ACC112 (cell line): ENCODE measurements at regions not wholly inside any gene's neighbourhood (a gene's known extent, or its start where the extent isn't known, plus 50 kb on each side); places are given as distances from the start of the nearest gene placed in this dataset.
"Not testable (repeated sequence)": the region's sequence is repeated elsewhere in the genome, so short reads cannot be mapped to it uniquely, and the experiment has no call there.

ENCODE experiments used
- H2AFZ ChIP-seq: fragments of 200-600 bp; sonication (generic); one replicate; pipeline ENCODE4 v1.6.0; 2017; ENCODE audit warnings: antibody characterized with exemption, low read length; ENCODE audit not compliant: unreplicated experiment
- H3K27ac ChIP-seq: fragments of 200-600 bp; sonication (generic); 2 replicates; pipeline ENCODE4 v1.5.1; 2014; ENCODE audit warnings: low read depth, mild to moderate bottlenecking, antibody characterized with exemption, low read length, moderate library complexity
- H3K27me3 ChIP-seq: fragments of 200-600 bp; sonication (generic); 2 replicates; pipeline ENCODE4 v1.6.1; 2014; ENCODE audit warnings: mild to moderate bottlenecking, antibody characterized with exemption, low read length, moderate library complexity, mixed read lengths; ENCODE audit not compliant: insufficient read depth
- H3K36me3 ChIP-seq: fragments of 200-600 bp; sonication (generic); 2 replicates; pipeline ENCODE4 v1.6.1; 2016; ENCODE audit warnings: mild to moderate bottlenecking, antibody characterized with exemption, low read length, moderate library complexity, mixed read lengths; ENCODE audit not compliant: insufficient read depth
- H3K4me1 ChIP-seq: fragments of 200-600 bp; sonication (generic); one replicate; pipeline ENCODE4 v1.6.1; 2016; ENCODE audit warnings: low read length, mixed read lengths; ENCODE audit not compliant: insufficient read depth, unreplicated experiment, control insufficient read depth
- H3K4me3 ChIP-seq: fragments of 200-600 bp; sonication (generic); 2 replicates; pipeline ENCODE4 v1.5.1; 2014; ENCODE audit warnings: mild to moderate bottlenecking, low read depth, low read length
- H3K79me2 ChIP-seq: fragments of 200-600 bp; sonication (generic); one replicate; pipeline ENCODE4 v1.6.0; 2016; ENCODE audit warnings: low read length; ENCODE audit not compliant: control insufficient read depth, unreplicated experiment, insufficient read depth

DNA sequence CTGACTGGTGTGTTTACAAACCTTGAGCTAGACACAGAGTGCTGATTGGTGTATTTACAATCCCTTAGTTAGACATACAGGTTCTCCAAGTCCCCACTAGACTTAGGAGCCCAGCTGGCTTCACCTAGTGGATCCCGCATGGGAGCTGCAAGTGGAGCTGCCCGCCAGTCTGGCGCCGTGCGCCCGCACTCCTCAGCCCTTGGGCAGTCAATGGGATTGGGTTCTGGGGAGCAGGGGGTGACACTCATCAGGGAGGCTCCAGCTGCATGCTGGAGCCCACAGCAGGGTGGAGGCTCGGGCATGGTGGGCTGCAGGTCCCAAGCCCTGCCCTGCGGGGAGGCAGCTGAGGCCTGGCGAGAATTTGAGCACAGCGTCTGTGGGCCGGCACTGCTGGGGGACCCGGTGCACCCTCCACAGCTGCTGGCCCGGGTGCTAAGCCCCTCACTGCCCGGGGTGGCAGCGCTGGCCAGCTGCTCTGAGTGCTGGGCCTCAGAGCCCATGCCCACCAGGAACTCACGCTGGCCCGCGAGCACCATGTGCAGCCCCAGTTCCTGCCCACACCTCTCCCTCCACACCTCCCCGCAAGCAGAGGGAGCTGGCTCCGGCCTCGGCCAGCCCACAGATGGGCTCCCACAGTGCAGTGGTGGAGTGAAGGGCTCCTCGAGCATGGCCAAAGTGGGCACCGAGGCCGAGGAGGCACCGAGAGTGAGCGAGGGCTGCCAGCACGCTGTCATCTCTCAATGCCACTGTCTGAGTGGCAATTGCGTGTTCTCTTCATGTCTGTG is 290.6 kb upstream of the RGPD4 start:
- not testable (repeated sequence) for H3K36me3 ChIP-seq, H3K79me2 ChIP-seq, H3K4me1 ChIP-seq, H3K4me3 ChIP-seq, H3K27ac ChIP-seq, H2AFZ ChIP-seq, H3K27me3 ChIP-seq

DNA sequence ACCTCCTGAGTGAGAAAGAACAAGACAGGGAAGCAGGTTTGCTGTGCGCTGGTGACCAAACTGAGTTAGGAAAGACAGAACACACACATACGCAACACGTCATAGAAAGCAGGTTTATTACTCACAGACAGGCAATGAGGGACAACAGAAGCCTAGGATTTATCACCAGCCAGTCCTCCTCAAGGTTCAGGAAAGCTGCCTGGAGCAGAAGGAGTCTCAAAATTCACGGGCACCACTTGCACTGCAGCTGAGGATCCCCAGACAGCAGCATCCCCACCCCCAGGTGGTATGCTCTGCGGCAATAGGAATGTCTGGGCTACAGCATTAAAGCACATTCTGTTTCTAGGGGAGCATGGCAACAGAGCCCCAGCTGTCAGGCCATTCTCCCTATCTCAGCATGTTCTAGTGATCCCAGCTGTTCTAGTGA is 284.4 kb upstream of the RGPD4 start:
- Histone ChIP-seq H3K27me3 (0 out of 2 replicates have a peak, but pooled peaks cover 4% of the 10 kb centered on the region), H3K79me2 (no peaks in the 10 kb centered on the region), H3K27ac (no peak overlapping the region), H3K36me3 (no peaks in the 10 kb centered on the region), H3K4me3 (no peak overlapping the region), H3K4me1 (no peaks in the 10 kb centered on the region), H2AFZ (no peak overlapping the region)

DNA sequence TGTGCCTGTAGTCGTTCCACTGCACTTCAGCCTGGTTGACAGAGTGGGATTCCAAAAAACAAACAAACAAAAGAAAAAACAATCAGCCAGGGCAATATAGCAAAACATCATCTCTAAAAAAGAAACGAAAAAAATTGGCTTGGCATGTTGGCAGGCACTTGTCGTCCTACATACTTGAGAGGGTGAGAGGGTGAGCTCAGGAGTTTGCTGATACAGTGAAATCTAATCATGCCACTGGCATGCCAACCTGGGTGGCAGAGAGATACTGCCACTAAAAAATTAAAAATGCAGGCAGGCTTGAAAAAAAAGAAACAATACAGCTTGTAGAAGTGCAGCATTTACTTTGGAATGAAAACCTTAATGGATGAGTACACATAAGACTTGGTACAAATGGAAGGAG is 282.9 kb upstream of the RGPD4 start:
- H3K4me1 ChIP-seq: no peaks in the 10 kb centered on the region
- no peaks in the 10 kb centered on the region for H3K36me3 ChIP-seq
- H2AFZ ChIP-seq: no peak overlapping the region
- H3K79me2 ChIP-seq: no peaks in the 10 kb centered on the region
- 0 out of 2 replicates have a peak, but pooled peaks cover 4% of the 10 kb centered on the region for H3K27me3 ChIP-seq
- H3K27ac ChIP-seq: no peak overlapping the region
- no peak overlapping the region for H3K4me3 ChIP-seq

DNA sequence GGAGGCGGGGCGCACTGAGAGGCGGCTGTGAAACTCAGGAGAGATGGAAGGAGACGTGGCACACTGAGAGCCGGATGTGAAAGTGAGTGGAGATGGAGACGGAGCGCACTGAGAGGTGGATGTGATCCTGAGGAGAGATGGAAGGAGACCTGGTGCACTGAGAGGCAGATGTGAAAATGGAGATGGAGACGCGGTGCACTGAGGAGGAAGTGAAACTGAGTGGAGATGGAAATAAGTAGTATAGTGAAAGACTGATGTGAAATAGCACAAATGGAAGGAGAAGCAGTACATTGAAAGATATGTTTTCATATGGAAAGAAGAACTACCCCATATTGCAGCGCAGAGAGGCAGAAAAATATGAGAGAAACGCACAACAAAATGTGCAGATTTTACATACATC is 281.6 kb upstream of the RGPD4 start:
- 0 out of 2 replicates have a peak, but pooled peaks cover 4% of the 10 kb centered on the region for H3K27me3 ChIP-seq
- H3K36me3 ChIP-seq: no peaks in the 10 kb centered on the region
- H3K27ac ChIP-seq: no peak overlapping the region
- H3K79me2 ChIP-seq: no peaks in the 10 kb centered on the region
- H3K4me3 ChIP-seq: no peak overlapping the region
- H3K4me1 ChIP-seq: no peaks in the 10 kb centered on the region
- H2AFZ ChIP-seq: no peak overlapping the region

DNA sequence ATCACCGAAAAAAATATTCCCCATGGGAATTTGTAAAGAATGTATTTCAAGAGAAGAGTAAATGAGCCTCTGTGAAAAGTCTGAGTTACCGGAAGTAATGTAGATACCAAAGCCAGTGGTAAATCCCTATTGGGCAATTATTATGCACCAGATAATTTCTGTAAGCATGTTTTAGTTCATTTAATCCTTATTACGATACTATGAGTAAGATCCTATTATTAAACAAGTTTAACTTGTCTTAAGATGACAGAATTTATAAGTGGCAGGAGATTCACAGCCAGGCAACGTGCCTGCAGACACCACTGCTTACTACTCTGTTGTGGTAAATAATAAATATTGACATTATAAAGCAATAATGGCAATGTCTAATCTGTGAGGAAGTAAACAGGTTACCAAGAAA is 280.8 kb upstream of the RGPD4 start:
- no peaks in the 10 kb centered on the region for H3K79me2 ChIP-seq
- H2AFZ ChIP-seq: no peak overlapping the region
- H3K27ac ChIP-seq: no peak overlapping the region
- no peaks in the 10 kb centered on the region for H3K4me1 ChIP-seq
- H3K36me3 ChIP-seq: no peaks in the 10 kb centered on the region
- 0 out of 2 replicates have a peak, but pooled peaks cover 4% of the 10 kb centered on the region for H3K27me3 ChIP-seq
- H3K4me3 ChIP-seq: no peak overlapping the region

DNA sequence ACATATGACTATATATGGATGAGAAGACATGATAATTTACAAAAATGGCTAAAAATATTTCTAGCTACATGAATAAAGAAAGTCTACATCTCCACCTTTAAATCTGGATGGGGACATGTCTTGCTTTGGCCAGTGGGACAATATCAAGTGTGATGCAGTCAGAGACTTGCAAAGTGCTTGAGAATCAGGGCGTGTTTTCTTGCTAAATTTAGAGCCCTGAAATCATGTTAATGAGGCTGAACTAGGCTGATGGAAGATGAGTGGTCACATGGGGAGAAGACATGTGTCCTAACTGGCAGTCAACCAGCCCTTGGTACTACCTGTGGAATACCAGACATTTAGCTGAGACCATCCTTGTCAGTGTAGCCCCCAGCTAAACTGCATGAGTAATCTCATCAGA is 278.5 kb upstream of the RGPD4 start:
- H3K27me3 ChIP-seq: no peaks in the 10 kb centered on the region
- no peaks in the 10 kb centered on the region for H3K36me3 ChIP-seq
- H3K4me1 ChIP-seq: no peaks in the 10 kb centered on the region
- no peak overlapping the region for H3K27ac ChIP-seq
- H3K4me3 ChIP-seq: no peak overlapping the region
- H3K79me2 ChIP-seq: no peaks in the 10 kb centered on the region
- no peak overlapping the region for H2AFZ ChIP-seq

DNA sequence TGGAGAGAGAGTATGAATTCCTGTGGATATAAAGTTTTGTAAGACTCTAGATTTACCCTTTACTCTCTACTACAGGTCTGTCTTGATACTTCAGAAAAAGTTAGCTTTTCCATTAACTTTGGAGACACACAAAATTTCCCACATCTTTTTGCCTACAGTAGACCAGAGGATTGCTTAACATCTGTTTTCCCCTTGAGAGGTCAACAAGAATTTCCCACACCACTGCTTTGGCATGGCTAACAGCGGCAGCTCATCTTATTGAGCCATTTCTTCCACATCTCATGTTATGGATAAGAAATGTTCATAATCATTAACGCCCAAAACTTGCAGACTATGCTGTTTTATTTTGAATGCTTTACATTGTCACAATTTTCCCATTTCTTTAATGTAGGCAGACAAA is 273.6 kb upstream of the RGPD4 start:
- no peak overlapping the region for H2AFZ ChIP-seq
- H3K79me2 ChIP-seq: no peaks in the 10 kb centered on the region
- H3K4me3 ChIP-seq: no peak overlapping the region
- H3K27me3 ChIP-seq: no peaks in the 10 kb centered on the region
- no peaks in the 10 kb centered on the region for H3K36me3 ChIP-seq
- no peaks in the 10 kb centered on the region for H3K4me1 ChIP-seq
- H3K27ac ChIP-seq: no peak overlapping the region

DNA sequence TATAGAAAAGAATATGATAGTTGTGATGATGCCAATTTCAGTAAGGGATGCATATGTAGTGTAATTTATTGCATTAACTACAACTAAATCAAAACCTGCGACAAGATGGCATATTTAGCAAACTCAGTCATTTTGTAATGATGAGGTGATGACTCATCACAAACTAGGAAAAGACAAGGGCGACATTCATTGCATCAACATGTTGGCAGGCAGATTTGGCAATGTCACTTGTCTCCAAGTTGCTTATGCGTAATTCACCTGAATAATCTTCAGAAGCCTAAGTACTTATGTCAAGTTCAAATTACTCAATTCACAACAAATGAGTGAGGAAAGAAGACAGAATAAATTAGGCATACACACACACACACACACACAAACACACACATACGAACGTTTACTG is 273.2 kb upstream of the RGPD4 start:
- H3K27ac ChIP-seq: no peak overlapping the region
- H3K27me3 ChIP-seq: no peaks in the 10 kb centered on the region
- no peak overlapping the region for H2AFZ ChIP-seq
- H3K4me1 ChIP-seq: no peaks in the 10 kb centered on the region
- no peaks in the 10 kb centered on the region for H3K79me2 ChIP-seq
- H3K36me3 ChIP-seq: no peaks in the 10 kb centered on the region
- H3K4me3 ChIP-seq: no peak overlapping the region

DNA sequence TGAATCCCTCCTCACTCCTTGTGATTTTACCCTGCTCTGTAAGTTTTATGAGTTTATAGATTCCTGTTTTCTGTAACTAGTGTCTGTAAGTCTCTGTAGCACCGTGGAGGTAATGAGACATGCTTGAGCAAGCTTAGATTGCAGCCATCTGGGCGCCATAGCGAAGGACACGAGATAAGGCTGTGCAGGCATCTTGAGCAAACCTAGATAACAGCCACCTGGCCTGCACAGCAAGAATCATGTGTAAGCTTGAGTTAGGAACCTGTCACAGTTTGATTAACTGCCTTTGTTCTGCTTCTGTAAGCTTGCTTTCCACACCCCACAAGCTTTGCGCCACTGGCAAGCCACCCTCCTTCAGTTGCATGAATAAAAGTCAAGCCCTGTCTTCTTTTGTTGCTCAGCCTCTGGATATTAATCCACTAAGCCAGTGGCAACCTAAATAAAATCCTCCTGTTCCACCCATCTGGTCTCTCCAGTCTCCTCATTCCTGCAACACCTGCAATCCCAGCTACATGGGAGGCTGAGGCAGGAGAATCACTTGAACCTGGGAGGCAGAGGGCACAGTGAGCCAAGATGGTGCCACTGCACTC is 270.6 kb upstream of the RGPD4 start:
- no peaks in the 10 kb centered on the region for H3K79me2 ChIP-seq

DNA sequence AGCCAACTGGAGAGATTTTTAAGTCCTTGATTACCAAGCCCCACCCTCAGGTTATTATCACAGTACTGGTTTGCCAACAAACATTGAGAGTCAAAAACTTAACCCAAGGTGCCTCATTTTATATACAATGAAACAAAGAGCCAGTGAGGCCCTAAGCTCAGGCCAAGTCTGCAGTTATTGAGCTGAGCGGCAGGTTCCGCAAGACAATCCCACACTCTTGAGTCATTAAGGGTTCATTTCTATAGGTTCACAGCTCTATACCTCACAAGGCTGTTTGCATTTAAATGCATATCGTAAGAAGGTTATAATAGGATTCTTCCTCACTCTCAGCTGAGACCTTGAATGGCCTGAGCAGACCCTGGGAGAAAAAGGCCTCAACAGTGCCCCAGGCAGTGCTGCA is 268.4 kb upstream of the RGPD4 start:
- no peak overlapping the region for H3K27ac ChIP-seq
- H3K36me3 ChIP-seq: no peaks in the 10 kb centered on the region
- no peak overlapping the region for H3K4me3 ChIP-seq
- H3K4me1 ChIP-seq: no peaks in the 10 kb centered on the region
- no peaks in the 10 kb centered on the region for H3K79me2 ChIP-seq
- H2AFZ ChIP-seq: no peak overlapping the region
- H3K27me3 ChIP-seq: no peaks in the 10 kb centered on the region

More for the DNA sequence above, 270.6 kb upstream of the RGPD4 start:
- H3K4me1 ChIP-seq: no peaks in the 10 kb centered on the region
- H2AFZ ChIP-seq: no peak overlapping the region
- no peaks in the 10 kb centered on the region for H3K27me3 ChIP-seq
- H3K27ac ChIP-seq: no peak overlapping the region
- H3K4me3 ChIP-seq: no peak overlapping the region
- H3K36me3 ChIP-seq: no peaks in the 10 kb centered on the region

DNA sequence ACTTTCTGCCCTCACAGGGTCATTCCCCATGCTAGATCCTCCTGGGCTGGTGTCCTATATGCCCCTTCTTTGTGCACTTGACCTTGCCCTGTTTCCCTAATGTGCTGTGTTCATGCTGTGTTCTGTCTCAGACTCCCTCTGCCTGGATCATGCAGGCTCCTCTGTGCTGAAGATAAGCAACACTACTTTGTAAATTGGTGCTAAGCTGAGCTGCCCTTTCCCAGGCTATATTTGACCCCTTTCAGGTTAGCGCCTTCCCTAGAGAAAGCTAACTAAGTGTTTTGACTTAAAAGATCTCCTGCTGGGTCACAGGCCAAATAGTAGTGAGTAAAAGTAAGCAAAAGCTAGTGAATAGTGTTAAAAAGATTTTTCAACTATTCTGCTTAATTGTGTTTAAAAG is 257.2 kb upstream of the RGPD4 start:
- no peak overlapping the region for H2AFZ ChIP-seq
- H3K79me2 ChIP-seq: no peaks in the 10 kb centered on the region

More for the DNA sequence above, 257.2 kb upstream of the RGPD4 start:
- Histone ChIP-seq H3K27me3 (peaks cover 3% of the 10 kb centered on the region; the same call in 1 of the 2 replicates), H3K4me3 (no peak overlapping the region), H3K27ac (no peak overlapping the region), H3K36me3 (no peaks in the 10 kb centered on the region), H3K4me1 (no peaks in the 10 kb centered on the region)
